ENCODE measurements at regions not wholly inside any gene's neighbourhood (a gene's known extent, or its start where the extent isn't known, plus 50 kb on each side); places are given as distances from the start of the nearest gene placed in this dataset.

- TF ChIP-seq POLR2A (IDR thresholded peaks at IDR 0.05; ENCODE audit: low read depth, low read length) = no peak
- TF ChIP-seq EZH2 (IDR thresholded peaks at IDR 0.05; ENCODE audit: borderline replicate concordance, low read depth, low read length, severe bottlenecking) = no peak
Measured at GRCh38 chr13:76231522-76232167, 595.5 kb downstream of the LMO7 start.

Data from endothelial cell of umbilical vein (primary cell).